ENCODE measurements at regions not wholly inside any gene's neighbourhood (a gene's known extent, or its start where the extent isn't known, plus 50 kb on each side); places are given as distances from the start of the nearest gene placed in this dataset.

- no peaks in the 10 kb centered on the region for H3K4me1 ChIP-seq
- no peak overlapping the region for H3K4me3 ChIP-seq (ENCODE audit: low read depth, low read length)
- no peaks in the 10 kb centered on the region for H3K27me3 ChIP-seq
- no peaks in the 10 kb centered on the region for H3K9me3 ChIP-seq
- no peaks in the 10 kb centered on the region for H3K36me3 ChIP-seq
- no peak for TF ChIP-seq CTCF (IDR thresholded peaks at IDR 0.05; ENCODE audit: low read depth, low read length)
- no peak for DNase-seq
Measured at GRCh38 chr3:55170444-55170843, 242.6 kb upstream of the LRTM1 start.

- H3K4me1 ChIP-seq = no peaks in the 10 kb centered on the region
- H3K9me3 ChIP-seq = no peaks in the 10 kb centered on the region
- DNase-seq = no peak
- no peak for TF ChIP-seq CTCF (IDR thresholded peaks at IDR 0.05; ENCODE audit: low read depth, low read length)
- no peaks in the 10 kb centered on the region for H3K27me3 ChIP-seq
- H3K4me3 ChIP-seq (ENCODE audit: low read depth, low read length) = no peak overlapping the region
- no peaks in the 10 kb centered on the region for H3K36me3 ChIP-seq
Measured at GRCh38 chr3:55169608-55170072, 241.8 kb upstream of the LRTM1 start.

- no peak for TF ChIP-seq CTCF (IDR thresholded peaks at IDR 0.05; ENCODE audit: low read depth, low read length)
- H3K36me3 ChIP-seq = no peaks in the 10 kb centered on the region
- H3K4me1 ChIP-seq = no peaks in the 10 kb centered on the region
- no peak overlapping the region for H3K4me3 ChIP-seq (ENCODE audit: low read depth, low read length)
- no peaks in the 10 kb centered on the region for H3K27me3 ChIP-seq
- H3K9me3 ChIP-seq = no peaks in the 10 kb centered on the region
- DNase-seq = no peak
Measured at GRCh38 chr3:55169161-55169560, 241.3 kb upstream of the LRTM1 start.

GRCh38 chr3:55167586-55168317 lies 239.9 kb upstream of the LRTM1 start:
- Histone ChIP-seq H3K4me1 (no peaks in the 10 kb centered on the region), H3K36me3 (no peaks in the 10 kb centered on the region), H3K27me3 (no peaks in the 10 kb centered on the region), H3K4me3 (ENCODE audit: low read depth, low read length) (no peak overlapping the region), H3K9me3 (no peaks in the 10 kb centered on the region)
- no peak for DNase-seq
- no peak for TF ChIP-seq CTCF (IDR thresholded peaks at IDR 0.05; ENCODE audit: low read depth, low read length)

GRCh38 chr3:55166576-55167555 lies 239.0 kb upstream of the LRTM1 start:
- Histone ChIP-seq H3K9me3 (no peaks in the 10 kb centered on the region), H3K4me1 (no peaks in the 10 kb centered on the region), H3K4me3 (ENCODE audit: low read depth, low read length) (no peak overlapping the region), H3K27me3 (no peaks in the 10 kb centered on the region), H3K36me3 (no peaks in the 10 kb centered on the region)
- no peak for TF ChIP-seq CTCF (IDR thresholded peaks at IDR 0.05; ENCODE audit: low read depth, low read length)
- no peak for DNase-seq
